Immature natural killer cell (primary cell): ENCODE measurements at regions not wholly inside any gene's neighbourhood (a gene's known extent, or its start where the extent isn't known, plus 50 kb on each side); places are given as distances from the start of the nearest gene placed in this dataset.

Experiments
- DNase-seq, 3 donors: peaks; one replicate each; pipeline ENCODE4 v3.0.0; 2022; ENCODE audit warnings: mixed read lengths in 1 of 3
- H3K27ac Mint-ChIP-seq, 6 donors: one replicate each; pipeline ENCODE4 v1.8.0; 2020; ENCODE audit warnings: mixed read lengths in 6 of 6, mild to moderate bottlenecking in 5 of 6, inconsistent platforms in 4 of 6, moderate library complexity in 3 of 6
- H3K27me3 Mint-ChIP-seq, 3 donors: one replicate each; pipeline ENCODE4 v1.8.0; 2020 to 2021; ENCODE audit warnings: low read depth in 3 of 3, mild to moderate bottlenecking in 3 of 3, mixed read lengths in 3 of 3, moderate library complexity in 3 of 3, inconsistent platforms in 1 of 3
- H3K36me3 Mint-ChIP-seq, 3 donors: one replicate each; pipeline ENCODE4 v1.8.0; 2020; ENCODE audit warnings: mixed read lengths in 3 of 3, inconsistent platforms in 2 of 3, mild to moderate bottlenecking in 2 of 3
- H3K4me1 Mint-ChIP-seq, 2 donors: one replicate each; pipeline ENCODE4 v1.8.0; 2020; ENCODE audit warnings: inconsistent platforms in 2 of 2, mild to moderate bottlenecking in 2 of 2, mixed read lengths in 2 of 2, moderate library complexity in 1 of 2
- H3K4me3 Mint-ChIP-seq, 5 donors: one replicate each; pipeline ENCODE4 v1.8.0; 2020; ENCODE audit warnings: mild to moderate bottlenecking in 5 of 5, mixed read lengths in 5 of 5, inconsistent platforms in 3 of 5, moderate library complexity in 3 of 5
- H3K9me3 Mint-ChIP-seq, 6 donors: one replicate each; pipeline ENCODE4 v1.8.0; 2020; ENCODE audit warnings: mild to moderate bottlenecking in 6 of 6, mixed read lengths in 6 of 6, inconsistent platforms in 4 of 6, moderate library complexity in 3 of 6

DNA sequence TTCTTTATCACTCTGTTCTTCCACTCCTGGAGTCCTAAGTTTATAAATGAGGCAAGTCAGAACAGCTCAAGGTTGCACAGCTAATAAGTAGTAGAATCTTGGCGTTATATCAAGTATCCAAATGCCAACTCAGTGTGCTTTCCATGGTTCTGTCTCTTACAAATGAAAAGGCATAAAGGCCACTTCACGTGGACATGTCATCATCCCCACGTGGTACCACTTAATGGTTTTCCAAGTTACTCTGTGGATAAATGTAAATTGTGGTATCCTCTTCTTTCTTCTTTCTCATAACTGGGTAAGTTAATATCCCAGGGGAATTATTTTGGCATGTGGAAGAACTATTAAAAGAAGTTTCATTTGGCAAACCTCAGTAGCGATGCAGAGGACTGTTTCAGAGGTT lies 131.5 kb upstream of the L3MBTL4 start:
- H3K4me1 Mint-ChIP-seq, result no peaks in the 10 kb centered on the region

DNA sequence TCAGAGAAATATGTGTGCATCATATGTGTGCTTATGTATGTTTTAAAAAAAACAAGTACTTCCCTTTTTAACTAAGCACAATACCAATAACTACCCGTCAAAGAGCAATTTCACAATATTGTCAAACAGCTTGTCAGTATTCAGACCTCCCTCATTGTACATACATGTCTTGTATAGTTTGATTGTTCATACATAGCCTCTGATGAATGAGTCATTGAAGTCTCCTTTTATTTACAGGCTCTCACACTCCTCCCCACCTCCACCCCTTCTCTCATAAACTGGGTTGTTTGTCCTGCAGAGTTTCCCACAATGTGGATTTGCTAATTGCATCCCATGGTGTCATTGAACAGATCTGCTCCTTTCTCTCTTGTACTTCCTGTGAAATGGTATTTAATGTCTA lies 132.8 kb upstream of the L3MBTL4 start:
- Mint-ChIP-seq H3K9me3 (peaks cover 0 to 3% (median 0%) of the 10 kb centered on the region in 6 donors), H3K27ac (no peak overlapping the region), H3K27me3 (peaks cover 0 to 4% (median 0%) of the 10 kb centered on the region in 3 donors), H3K4me1 (no peaks in the 10 kb centered on the region), H3K4me3 (no peak overlapping the region), H3K36me3 (no peaks in the 10 kb centered on the region)
- DNase-seq, result no peak

More for the DNA sequence above, 131.5 kb upstream of the L3MBTL4 start:
- Mint-ChIP-seq H3K36me3 (no peaks in the 10 kb centered on the region), H3K27ac (no peak overlapping the region), H3K27me3 (peaks cover 0 to 3% (median 0%) of the 10 kb centered on the region in 3 donors), H3K9me3 (peaks cover 0 to 3% (median 0%) of the 10 kb centered on the region in 6 donors), H3K4me3 (no peak overlapping the region)
- no peak for DNase-seq

DNA sequence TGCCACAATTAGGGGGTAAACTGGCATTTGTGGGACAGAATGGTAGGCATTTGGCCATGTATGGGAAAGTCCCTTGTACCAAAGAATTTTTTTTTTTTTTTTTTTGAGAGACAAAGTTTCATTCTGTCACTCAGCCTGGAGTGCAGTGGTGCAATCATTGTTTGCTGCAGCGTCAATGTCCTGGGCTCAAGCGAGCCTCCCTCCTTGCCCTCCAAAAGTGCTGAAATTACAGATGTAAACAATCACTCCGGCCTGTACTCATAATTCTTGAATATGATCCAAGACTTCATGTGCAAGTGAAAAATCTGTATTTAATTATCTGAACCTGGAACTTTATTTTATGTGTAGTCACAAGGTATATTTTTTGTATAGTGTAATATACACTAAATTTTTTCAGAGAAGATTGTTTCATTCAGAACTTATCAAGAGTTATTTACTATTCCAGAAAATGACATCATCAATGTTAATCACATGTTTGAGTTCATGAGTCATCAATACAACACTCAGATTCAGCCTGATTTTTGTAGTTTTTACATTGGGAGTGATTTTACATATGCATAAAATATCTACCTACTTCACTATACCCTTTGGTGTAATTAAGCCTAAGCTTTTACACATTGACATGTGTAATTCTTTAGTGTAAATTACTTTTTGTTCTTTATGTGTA lies 138.7 kb upstream of the L3MBTL4 start:
- no peak overlapping the region for H3K27ac Mint-ChIP-seq
- peaks cover 0 to 3% (median 0%) of the 10 kb centered on the region in 3 donors for H3K27me3 Mint-ChIP-seq
- H3K36me3 Mint-ChIP-seq, result no peaks in the 10 kb centered on the region
- H3K9me3 Mint-ChIP-seq, result peaks cover 0 to 3% (median 0%) of the 10 kb centered on the region in 6 donors
- H3K4me3 Mint-ChIP-seq, result no peak overlapping the region
- DNase-seq, result no peak
- no peaks in the 10 kb centered on the region for H3K4me1 Mint-ChIP-seq

DNA sequence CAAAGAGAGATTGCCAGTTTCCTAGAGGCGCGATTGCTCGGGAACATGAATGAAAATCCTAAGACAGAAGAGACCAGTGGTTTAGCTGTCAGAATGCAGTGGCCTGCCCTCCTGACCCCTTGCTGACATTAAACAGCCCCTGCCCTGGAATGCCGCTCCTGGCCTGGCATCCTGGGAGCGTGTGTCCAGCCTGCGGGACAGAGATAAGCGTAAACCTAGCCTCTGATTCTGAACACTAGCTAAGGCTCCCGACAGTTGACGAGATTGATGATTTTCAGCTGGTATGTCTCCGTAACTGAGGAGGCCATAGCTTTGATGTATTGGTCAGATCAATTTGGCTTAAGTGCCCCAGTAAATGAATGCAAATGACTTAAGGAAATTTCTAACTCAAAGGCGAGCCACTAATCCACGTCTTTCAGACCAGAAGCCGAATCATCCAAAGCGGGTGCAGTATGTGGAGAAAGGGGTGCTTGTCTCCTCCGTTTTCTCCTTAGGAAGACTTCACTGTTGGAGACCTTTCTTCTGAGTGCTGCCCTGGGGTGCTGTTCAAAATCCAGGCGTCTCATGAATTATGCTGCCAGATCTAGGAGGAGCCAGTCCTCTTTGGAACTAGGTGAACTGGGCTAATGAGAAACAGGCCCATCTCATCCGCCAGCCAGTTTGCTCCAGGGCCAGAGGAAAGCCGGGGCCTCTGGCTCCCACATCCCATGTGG lies 142.5 kb upstream of the L3MBTL4 start:
- no peak overlapping the region for H3K27ac Mint-ChIP-seq
- H3K9me3 Mint-ChIP-seq, result peaks cover 0 to 4% (median 0%) of the 10 kb centered on the region in 6 donors
- H3K4me1 Mint-ChIP-seq, result no peaks in the 10 kb centered on the region
- H3K4me3 Mint-ChIP-seq, result no peak overlapping the region
- H3K36me3 Mint-ChIP-seq, result no peaks in the 10 kb centered on the region
- DNase-seq, result no peak
- peaks cover 1 to 3% (median 2%) of the 10 kb centered on the region in 3 donors for H3K27me3 Mint-ChIP-seq

DNA sequence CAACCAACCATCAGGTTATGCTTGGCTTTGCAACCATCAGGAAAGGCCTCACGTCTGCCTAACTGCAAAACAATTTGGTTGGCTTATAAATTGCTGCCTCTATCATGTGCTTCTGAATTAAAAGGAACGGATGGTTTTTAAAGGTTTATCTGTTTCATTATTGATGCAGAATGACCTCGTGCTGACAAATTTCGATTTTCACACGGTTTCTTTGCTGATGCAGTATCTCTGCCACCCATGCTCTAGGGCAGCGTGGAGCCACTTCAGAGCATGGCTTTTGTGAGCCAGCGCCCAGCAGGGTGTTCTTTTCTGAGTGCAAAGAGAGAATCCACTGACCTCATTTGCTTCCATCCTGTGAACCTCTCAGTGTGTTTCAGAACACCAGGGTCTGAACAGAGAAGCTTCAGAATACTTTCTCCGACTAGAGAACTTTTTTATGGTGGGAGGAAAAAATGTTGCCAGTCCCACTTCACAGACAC lies 143.1 kb upstream of the L3MBTL4 start:
- Mint-ChIP-seq H3K27me3 (peaks cover 1 to 3% (median 2%) of the 10 kb centered on the region in 3 donors), H3K4me3 (no peak overlapping the region), H3K4me1 (no peaks in the 10 kb centered on the region), H3K36me3 (no peaks in the 10 kb centered on the region), H3K27ac (no peak overlapping the region), H3K9me3 (peaks cover 0 to 4% (median 0%) of the 10 kb centered on the region in 6 donors)
- DNase-seq, result no peak

DNA sequence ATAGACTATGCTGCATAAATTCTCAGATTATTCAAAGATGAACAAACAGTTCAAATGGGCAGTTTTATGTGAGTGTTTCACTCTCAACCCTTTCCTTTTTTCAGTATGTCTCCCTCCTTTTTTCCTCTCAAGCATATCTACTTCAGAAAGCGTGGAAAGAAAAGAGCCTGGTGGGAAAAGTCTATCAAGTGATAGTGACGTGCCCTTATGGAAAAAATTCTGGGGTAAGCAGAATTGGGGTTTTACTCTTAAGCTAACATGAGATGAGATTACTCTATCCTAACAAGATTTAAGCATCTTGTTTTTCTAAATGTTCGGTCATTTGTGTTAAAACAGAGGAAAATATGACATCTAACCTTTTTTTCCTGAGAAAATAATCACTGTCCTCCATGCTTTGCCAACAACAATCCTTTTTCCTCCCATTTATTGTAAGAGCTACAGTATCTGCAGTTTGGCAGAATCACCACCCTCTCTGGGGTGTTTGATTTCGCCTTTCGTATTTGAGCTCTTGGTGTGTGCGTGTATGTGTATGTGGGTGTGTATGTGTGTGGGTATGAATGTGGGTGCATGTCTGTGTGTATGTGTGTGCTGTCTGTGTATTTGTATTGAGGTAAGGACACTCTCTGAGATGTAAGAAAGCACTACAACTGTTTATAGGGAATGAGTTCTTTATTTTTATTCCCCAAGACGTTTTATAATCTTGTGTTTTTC lies 143.9 kb upstream of the L3MBTL4 start:
- H3K27me3 Mint-ChIP-seq, result peaks cover 1 to 5% (median 2%) of the 10 kb centered on the region in 3 donors
- H3K27ac Mint-ChIP-seq, result no peak overlapping the region
- H3K36me3 Mint-ChIP-seq, result no peaks in the 10 kb centered on the region
- peaks cover 0 to 4% (median 0%) of the 10 kb centered on the region in 6 donors for H3K9me3 Mint-ChIP-seq
- H3K4me1 Mint-ChIP-seq, result no peaks in the 10 kb centered on the region
- DNase-seq, result no peak
- no peak overlapping the region for H3K4me3 Mint-ChIP-seq

DNA sequence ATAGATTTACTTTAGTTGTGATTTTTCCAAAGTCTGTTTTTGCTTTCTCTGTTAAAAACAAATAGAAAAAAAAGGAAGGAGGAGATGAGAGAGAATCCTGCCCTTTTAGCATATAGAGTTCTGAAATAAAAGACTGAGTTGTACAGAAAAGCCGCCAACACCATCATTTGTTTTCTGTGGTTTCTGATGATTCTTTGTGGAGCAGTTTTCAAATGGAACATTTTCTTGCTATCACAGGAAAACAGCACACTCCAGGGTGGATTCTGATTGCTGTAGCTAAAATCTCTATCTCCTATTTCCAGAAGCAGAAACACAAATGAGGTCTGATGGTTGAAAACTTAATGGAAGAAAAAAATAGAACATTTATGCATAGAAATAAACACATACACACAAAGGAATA lies 144.6 kb upstream of the L3MBTL4 start:
- Mint-ChIP-seq H3K4me1 (no peaks in the 10 kb centered on the region), H3K36me3 (no peaks in the 10 kb centered on the region), H3K27ac (no peak overlapping the region), H3K4me3 (no peak overlapping the region), H3K9me3 (peaks cover 0 to 7% (median 0%) of the 10 kb centered on the region in 6 donors), H3K27me3 (peaks cover 1 to 5% (median 2%) of the 10 kb centered on the region in 3 donors)
- DNase-seq, result no peak

DNA sequence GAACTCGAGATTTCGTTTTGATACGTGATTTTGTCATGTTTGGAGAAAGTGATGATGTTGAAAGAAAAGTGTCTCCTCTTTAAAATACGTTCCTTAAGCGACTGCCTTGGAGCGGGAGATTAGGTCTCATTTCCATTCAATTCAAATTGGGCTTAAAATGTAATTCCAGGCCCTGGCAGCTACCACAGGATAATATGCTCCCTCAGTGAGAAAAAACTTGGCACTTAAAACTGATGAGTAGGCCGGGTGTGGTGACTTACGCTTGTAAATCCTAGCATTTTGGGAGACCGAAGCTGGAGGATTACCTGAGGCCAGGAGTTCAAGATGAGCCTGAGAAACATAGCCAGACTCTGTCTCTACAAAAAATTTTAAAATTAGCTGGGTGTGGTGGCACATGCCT lies 146.3 kb upstream of the L3MBTL4 start:
- DNase-seq, result no peak
- peaks cover 0 to 5% (median 2%) of the 10 kb centered on the region in 3 donors for H3K27me3 Mint-ChIP-seq
- H3K9me3 Mint-ChIP-seq, result peaks cover 0 to 7% (median 0%) of the 10 kb centered on the region in 6 donors
- H3K4me3 Mint-ChIP-seq, result no peak overlapping the region
- no peak overlapping the region for H3K27ac Mint-ChIP-seq
- H3K36me3 Mint-ChIP-seq, result no peaks in the 10 kb centered on the region
- H3K4me1 Mint-ChIP-seq, result no peaks in the 10 kb centered on the region

DNA sequence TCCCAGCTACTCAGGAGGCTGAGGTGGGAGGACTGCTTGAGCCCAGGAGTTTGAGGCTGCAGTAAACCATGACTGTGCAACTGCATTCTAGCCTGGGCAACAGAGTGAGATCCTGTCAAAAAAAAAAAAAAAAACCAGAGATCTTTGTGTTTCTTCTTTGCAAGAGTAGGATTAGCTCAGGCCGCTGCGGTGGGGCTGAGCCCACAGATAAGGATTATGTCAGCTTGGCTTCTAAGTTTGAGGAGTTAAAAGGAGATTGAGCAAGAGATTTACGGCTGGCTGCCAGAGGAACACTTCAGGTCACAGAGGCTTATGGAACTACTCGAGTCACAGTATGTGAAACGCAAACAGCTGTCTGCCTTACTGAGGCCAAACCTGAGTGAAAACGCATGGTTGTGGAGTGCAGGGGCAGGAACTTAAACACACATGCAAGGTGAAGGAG lies 146.7 kb upstream of the L3MBTL4 start:
- H3K9me3 Mint-ChIP-seq, result peaks cover 0 to 7% (median 0%) of the 10 kb centered on the region in 6 donors
- no peak overlapping the region for H3K27ac Mint-ChIP-seq
- no peak for DNase-seq
- no peaks in the 10 kb centered on the region for H3K36me3 Mint-ChIP-seq
- H3K4me1 Mint-ChIP-seq, result no peaks in the 10 kb centered on the region
- H3K4me3 Mint-ChIP-seq, result no peak overlapping the region
- peaks cover 0 to 5% (median 2%) of the 10 kb centered on the region in 3 donors for H3K27me3 Mint-ChIP-seq

DNA sequence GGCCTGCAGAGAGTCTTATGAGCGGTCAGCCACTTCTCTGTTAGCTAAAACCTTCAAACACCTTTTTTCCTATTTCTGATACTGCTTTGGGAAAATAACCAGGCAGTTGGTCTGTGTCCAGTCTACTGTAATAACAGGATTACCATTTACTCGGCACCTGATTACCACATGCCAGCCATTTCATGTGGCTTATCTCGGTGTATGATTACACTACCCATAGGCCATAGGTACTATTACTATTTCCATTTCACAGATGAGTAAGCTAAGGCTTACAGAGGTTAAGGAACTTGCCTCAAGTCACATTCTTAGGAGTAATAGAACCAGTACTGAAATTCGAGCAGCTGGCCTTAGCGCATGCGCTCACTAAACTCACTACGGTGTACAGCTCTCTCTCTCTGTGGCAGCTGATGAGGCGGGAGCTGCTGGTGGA lies 147.2 kb upstream of the L3MBTL4 start:
- no peaks in the 10 kb centered on the region for H3K4me1 Mint-ChIP-seq

DNA sequence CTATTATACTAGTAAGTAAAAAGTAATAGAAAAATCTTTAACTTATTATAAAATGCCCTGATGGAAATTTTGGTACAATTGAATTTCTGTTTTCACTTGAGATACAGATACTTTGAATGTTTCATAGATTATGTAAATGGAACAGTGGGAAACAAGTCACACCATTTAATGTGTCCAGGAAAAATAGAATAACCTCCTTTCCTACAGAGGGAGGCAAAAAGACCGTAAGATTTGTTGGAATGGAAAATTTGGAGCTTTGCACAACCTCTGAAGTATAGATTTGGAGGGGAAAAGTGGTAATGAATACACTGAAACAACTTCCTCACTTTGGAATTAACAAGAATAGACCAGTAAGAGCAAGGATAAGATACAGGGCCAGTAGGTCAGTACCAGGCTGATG lies 149.2 kb upstream of the L3MBTL4 start:
- H3K27me3 Mint-ChIP-seq, result peaks cover under 1 to 5% (median 1%) of the 10 kb centered on the region in 3 donors

More for the DNA sequence above, 147.2 kb upstream of the L3MBTL4 start:
- peaks cover 0 to 5% (median 2%) of the 10 kb centered on the region in 3 donors for H3K27me3 Mint-ChIP-seq
- peaks cover 0 to 7% (median 0%) of the 10 kb centered on the region in 6 donors for H3K9me3 Mint-ChIP-seq
- no peak overlapping the region for H3K27ac Mint-ChIP-seq
- no peak overlapping the region for H3K4me3 Mint-ChIP-seq
- DNase-seq, result no peak
- no peaks in the 10 kb centered on the region for H3K36me3 Mint-ChIP-seq

DNA sequence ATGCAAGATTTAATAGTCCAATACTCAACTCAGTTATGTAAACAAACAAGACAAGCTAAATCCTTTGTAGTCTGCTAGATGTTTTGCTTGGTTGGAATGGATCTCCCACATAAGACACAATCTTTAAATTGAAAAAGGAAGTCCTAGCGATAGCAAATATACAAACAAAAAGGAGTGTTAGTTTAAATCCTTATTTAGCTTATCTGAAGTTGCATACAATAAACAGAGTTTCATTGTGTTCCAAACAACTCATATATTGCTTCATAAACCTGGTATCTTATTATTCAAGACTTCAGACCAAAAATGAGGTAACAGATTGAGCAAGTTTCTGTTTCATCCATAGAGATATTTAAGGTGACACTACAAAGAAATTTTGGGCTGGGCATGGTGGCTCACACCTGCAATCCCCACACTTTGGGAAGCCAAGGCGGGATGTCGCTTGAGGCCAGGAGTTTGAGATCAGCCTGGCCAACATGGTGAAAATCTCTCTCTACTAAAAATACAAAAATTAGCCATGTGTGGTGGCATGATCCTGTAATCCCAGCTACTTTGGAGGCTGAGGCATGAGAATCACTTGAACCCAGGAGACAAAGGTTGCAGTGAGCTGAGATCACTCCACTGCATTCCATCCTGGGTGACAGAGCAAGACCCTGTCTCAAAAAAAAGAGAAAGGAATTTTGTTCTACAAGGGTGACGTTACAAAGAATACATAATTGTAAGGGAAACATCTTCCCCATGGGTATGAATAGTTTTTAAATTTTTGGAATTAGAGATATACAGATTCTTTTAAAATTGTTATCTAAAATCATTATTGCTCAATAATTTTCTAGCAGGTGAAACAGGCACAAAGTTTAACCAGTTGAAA lies 150.5 kb upstream of the L3MBTL4 start:
- Mint-ChIP-seq H3K9me3 (peaks cover 0 to 3% (median 0%) of the 10 kb centered on the region in 6 donors), H3K27ac (no peak overlapping the region), H3K36me3 (no peaks in the 10 kb centered on the region), H3K4me3 (no peak overlapping the region), H3K27me3 (peaks cover 0 to 4% (median 1%) of the 10 kb centered on the region in 3 donors), H3K4me1 (no peaks in the 10 kb centered on the region)
- DNase-seq, result no peak

More for the DNA sequence above, 149.2 kb upstream of the L3MBTL4 start:
- H3K9me3 Mint-ChIP-seq, result peaks cover 0 to 7% (median 0%) of the 10 kb centered on the region in 6 donors
- no peak for DNase-seq
- no peak overlapping the region for H3K27ac Mint-ChIP-seq
- H3K36me3 Mint-ChIP-seq, result no peaks in the 10 kb centered on the region
- no peaks in the 10 kb centered on the region for H3K4me1 Mint-ChIP-seq
- no peak overlapping the region for H3K4me3 Mint-ChIP-seq

DNA sequence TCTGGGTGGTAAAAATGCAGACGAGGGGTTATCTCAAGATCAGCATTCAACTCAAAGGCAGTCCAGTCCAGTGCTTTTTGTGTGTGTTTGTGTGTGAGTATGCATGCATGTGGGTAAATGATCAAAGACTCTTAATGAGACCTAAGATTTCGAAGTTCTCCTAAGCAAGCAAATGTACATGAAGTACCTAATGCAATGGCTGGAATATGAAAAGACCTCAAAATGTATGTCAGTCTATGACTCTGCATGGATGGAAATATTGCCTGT lies 151.0 kb upstream of the L3MBTL4 start:
- Mint-ChIP-seq H3K27me3 (peaks cover 0 to 2% (median 1%) of the 10 kb centered on the region in 3 donors), H3K27ac (no peak overlapping the region), H3K4me3 (no peak overlapping the region), H3K9me3 (peaks cover 0 to 3% (median 0%) of the 10 kb centered on the region in 6 donors), H3K36me3 (no peaks in the 10 kb centered on the region), H3K4me1 (no peaks in the 10 kb centered on the region)
- no peak for DNase-seq
